Prostate gland (tissue), 2 donors: ENCODE measurements at regions not wholly inside any gene's neighbourhood (a gene's known extent, or its start where the extent isn't known, plus 50 kb on each side); places are given as distances from the start of the nearest gene placed in this dataset.

Source experiments
- CTCF ChIP-seq, 4 experiments: fragments of 200-600 bp in 2 of 4; fragments of 450-650 bp in 2 of 4; sonication (generic) in 2 of 4; IDR thresholded peaks; 1 replicate in 3 of 4; 2 replicates in 1 of 4; pipeline ENCODE4 v1.5.1; 2016 to 2019; ENCODE audit warnings: antibody characterized with exemption in 4 of 4, mild to moderate bottlenecking in 2 of 4, moderate library complexity in 2 of 4
- POLR2A ChIP-seq: fragments of 450-650 bp; IDR thresholded peaks from one replicate; pipeline ENCODE4 v1.6.1; 2016; ENCODE audit warnings: antibody characterized with exemption, mild to moderate bottlenecking

DNA sequence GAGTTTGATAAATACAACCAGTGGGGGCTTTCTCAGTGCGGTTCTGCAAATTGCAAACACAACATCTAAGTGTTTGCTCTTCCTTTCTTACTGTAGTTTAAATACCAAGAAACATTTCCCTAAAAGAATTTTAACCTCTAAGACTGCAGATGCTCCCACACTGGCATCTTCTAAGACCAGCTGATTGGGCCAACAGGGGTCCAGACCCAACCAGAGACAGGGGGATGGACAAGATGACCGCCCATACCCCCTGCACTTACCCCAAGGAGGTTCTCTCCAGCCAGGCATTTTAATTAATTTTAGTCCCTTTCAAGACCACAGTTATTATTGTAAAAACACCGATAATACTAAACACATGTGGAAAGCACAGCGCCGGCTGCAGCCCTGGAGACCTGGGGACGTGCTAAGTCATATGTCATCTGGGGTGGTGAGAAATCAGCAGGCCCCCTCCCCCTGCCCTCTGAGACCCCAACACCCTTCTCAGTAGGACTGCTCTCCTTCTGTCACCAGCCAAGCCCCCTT, 242.3 kb downstream of the SOX9 start:
- TF ChIP-seq CTCF (IDR thresholded peaks at IDR 0.05), result no peak
- no peak for TF ChIP-seq POLR2A
